Activated T-helper 1 cell treated with Interleukin-2 at 50 U/mL for 16 hours (primary cell): ENCODE measurements at regions not wholly inside any gene's neighbourhood (a gene's known extent, or its start where the extent isn't known, plus 50 kb on each side); places are given as distances from the start of the nearest gene placed in this dataset.

ENCODE experiments used
- DNase-seq: peaks from one replicate; pipeline ENCODE4 v3.0.0-alpha.2; 2020; ENCODE audit warnings: low read depth

GRCh38 chr17:83178533-83179304 lies 99.3 kb downstream of the METRNL start:
- no peak for DNase-seq

- DNase-seq = no peak
Observed at GRCh38 chr17:83179374-83179773, 100.0 kb downstream of the METRNL start.

GRCh38 chr17:83179811-83180210 lies 100.4 kb downstream of the METRNL start:
- no peak for DNase-seq

GRCh38 chr17:83180264-83180995 lies 101.0 kb downstream of the METRNL start:
- no peak for DNase-seq

- DNase-seq = no peak
Observed at GRCh38 chr17:83180996-83181481, 101.6 kb downstream of the METRNL start.

GRCh38 chr17:83181991-83182619 lies 102.7 kb downstream of the METRNL start:
- DNase-seq = no peak

- DNase-seq = no peak
Observed at GRCh38 chr17:83182620-83183101, 103.3 kb downstream of the METRNL start.

- DNase-seq = no peak
Observed at GRCh38 chr17:83183145-83183948, 103.9 kb downstream of the METRNL start.

GRCh38 chr17:83183951-83184506 lies 104.6 kb downstream of the METRNL start:
- DNase-seq = no peak

- DNase-seq = no peak
Observed at GRCh38 chr17:83185023-83186002, 105.9 kb downstream of the METRNL start.

GRCh38 chr17:83186226-83186625 lies 106.8 kb downstream of the METRNL start:
- DNase-seq = no peak

- DNase-seq = no peak
Observed at GRCh38 chr17:83186751-83187421, 107.5 kb downstream of the METRNL start.

- DNase-seq = no peak
Observed at GRCh38 chr17:83187782-83188311, 108.4 kb downstream of the METRNL start.

GRCh38 chr17:83189044-83190003 lies 109.9 kb downstream of the METRNL start:
- no peak for DNase-seq

- DNase-seq = no peak
Observed at GRCh38 chr17:83190004-83190385, 110.6 kb downstream of the METRNL start.

- DNase-seq = no peak
Observed at GRCh38 chr17:83190601-83191387, 111.4 kb downstream of the METRNL start.

- no peak for DNase-seq
Observed at GRCh38 chr17:83191388-83192160, 112.2 kb downstream of the METRNL start.
